Fibroblast of mammary gland (primary cell): ENCODE measurements at regions not wholly inside any gene's neighbourhood (a gene's known extent, or its start where the extent isn't known, plus 50 kb on each side); places are given as distances from the start of the nearest gene placed in this dataset.

Experiments
- DNase-seq: peaks from one replicate; pipeline ENCODE4 v3.0.0-alpha.2; 2010; ENCODE audit warnings: low read depth
- H3K4me3 ChIP-seq: 2 replicates; pipeline ENCODE4 v1.5.1; 2011; ENCODE audit warnings: low read depth, mild to moderate bottlenecking, low read length, moderate library complexity; ENCODE audit not compliant: control insufficient read depth
- TF ChIP-seq, protein P1 (sequence below): conservative IDR thresholded peaks from 2 replicates; pipeline ENCODE4 v1.5.1; 2011; ENCODE audit warnings: low read depth, low read length, inconsistent platforms; ENCODE audit not compliant: control insufficient read depth, insufficient read depth

DNA sequence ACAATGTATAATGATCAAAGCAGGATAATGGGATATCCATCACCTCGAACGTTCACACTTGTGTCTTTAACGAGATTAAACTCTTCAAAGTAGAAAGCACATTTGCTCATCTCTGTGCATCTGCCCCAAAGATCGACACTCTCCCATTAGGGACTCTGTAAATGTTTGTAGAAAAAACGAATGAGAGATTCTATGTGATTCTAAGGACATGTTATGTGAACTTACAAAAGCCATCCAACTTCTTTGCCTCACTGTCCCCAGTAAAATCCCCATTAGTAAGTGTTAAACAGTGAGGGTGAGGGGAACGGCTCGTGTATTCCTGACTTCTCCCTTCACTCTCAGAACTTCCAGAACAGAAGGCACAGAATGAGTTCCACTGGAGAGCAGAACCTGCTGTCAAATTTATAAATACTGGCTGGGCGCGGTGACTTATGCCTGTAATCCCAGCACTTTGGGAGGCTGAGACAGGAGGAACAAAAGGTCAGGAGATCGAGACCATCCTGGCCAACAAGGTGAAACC, 134.1 kb downstream of the WSCD1 start:
- TF ChIP-seq, protein P1, sequence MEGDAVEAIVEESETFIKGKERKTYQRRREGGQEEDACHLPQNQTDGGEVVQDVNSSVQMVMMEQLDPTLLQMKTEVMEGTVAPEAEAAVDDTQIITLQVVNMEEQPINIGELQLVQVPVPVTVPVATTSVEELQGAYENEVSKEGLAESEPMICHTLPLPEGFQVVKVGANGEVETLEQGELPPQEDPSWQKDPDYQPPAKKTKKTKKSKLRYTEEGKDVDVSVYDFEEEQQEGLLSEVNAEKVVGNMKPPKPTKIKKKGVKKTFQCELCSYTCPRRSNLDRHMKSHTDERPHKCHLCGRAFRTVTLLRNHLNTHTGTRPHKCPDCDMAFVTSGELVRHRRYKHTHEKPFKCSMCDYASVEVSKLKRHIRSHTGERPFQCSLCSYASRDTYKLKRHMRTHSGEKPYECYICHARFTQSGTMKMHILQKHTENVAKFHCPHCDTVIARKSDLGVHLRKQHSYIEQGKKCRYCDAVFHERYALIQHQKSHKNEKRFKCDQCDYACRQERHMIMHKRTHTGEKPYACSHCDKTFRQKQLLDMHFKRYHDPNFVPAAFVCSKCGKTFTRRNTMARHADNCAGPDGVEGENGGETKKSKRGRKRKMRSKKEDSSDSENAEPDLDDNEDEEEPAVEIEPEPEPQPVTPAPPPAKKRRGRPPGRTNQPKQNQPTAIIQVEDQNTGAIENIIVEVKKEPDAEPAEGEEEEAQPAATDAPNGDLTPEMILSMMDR, result no peak

DNA sequence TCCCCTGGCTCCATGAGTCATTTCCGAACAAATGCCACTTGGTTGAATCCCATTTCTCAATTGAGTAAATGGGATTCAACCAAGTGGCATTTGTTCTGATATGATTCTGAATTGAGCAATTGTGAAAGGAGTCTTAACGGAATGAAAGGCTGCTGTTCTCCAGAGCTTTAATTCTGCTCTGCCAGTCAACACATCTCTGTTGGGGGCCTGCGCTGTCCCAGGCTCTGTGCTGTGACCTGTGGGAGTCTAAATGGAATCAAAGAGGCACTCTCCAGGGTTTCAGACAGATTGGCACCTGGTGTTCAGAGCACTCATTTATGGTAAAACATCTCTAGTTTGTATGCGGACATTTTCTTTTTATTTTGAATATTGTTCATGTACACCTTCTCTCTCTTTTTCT, 126.2 kb downstream of the WSCD1 start:
- no peak overlapping the region for H3K4me3 ChIP-seq
- no peak for DNase-seq
- TF ChIP-seq, protein P1, result no peak

More for the DNA sequence above, 134.1 kb downstream of the WSCD1 start:
- H3K4me3 ChIP-seq, result no peak overlapping the region
- DNase-seq, result no peak

DNA sequence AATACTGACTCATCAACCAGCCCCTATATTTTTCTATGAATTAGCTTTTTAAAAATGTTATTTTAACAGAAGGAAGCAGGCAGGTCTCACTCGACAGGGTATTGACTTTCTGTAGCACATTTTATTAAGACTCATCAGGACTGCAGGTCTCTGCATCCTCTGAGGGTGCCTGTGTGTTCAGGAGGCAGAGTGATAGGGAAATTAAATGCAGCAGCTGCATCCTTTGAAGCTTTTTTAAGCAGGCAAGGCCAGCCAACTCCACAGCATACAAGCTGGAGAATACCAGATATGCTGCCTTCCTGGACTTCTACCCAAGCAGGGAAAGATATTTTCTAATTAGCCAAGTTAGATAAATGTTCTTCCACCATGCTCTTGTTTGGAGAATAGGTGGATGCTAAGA, 124.9 kb downstream of the WSCD1 start:
- no peak overlapping the region for H3K4me3 ChIP-seq
- DNase-seq, result no peak
- TF ChIP-seq, protein P1, result no peak

DNA sequence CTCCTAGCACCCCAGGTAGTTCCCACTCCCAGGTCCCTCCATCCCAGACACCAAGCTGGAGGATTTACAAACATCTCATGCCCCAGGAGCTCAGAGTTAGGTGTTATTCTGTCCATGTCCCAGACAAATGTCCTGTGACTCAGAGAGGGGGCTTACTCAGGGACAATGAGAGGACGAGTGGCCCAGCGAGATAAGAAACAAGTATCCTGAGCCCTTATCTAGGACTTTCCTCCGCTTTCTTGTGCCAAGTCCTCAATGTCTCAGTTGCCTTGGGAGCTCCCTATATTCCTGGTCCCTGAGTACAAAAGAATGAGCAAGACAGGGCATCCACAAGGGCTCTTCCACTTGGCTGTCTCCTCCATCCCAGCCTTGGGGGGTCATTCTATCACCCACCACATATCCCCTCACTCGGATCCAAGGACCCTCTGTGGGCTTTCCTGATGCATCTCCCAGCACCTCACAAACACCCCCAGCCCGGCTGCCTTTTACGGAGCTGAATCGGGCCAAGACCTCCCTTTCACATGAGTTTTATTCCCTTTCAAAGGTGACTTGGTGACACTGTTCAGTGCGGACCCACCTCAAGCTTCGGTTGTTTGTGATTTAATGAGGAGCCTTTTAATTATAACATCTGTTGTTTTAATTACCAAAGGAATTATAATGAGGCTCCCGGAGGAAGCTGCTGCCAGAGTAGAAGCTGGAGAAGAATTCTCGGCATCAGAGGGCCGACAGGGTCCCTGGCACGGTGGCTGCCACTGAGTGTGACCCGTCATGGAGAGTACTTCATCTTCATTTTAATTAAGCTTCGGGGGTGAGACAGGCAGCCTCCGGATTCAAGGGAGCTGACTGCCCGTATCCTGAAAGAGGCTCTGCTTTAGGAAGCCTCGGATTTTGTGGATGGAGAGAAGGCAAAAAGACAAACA, 121.5 kb downstream of the WSCD1 start:
- TF ChIP-seq, protein P1, result no peak

DNA sequence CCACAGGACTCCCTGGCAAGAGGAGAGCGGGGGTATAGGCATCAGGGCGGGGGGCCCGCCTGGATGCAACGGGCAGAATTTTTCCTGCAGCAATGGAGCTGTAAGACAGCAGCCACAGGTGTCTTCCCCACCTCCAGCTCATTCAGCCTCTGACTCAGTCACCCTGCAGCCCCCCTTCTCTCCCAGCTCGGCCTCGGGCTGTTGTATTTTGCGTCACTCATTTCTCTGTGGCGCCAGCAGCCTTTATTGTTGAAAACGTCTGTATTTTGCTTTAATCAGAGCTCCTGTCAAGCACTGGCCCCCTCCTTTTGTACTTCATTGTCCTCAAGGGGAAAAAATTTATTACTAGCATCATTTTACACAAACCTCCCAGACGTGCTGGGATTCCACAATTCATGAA, 117.7 kb downstream of the WSCD1 start:
- TF ChIP-seq, protein P1, result no peak
- H3K4me3 ChIP-seq, result no peak overlapping the region
- no peak for DNase-seq

More for the DNA sequence above, 121.5 kb downstream of the WSCD1 start:
- no peak overlapping the region for H3K4me3 ChIP-seq
- no peak for DNase-seq

DNA sequence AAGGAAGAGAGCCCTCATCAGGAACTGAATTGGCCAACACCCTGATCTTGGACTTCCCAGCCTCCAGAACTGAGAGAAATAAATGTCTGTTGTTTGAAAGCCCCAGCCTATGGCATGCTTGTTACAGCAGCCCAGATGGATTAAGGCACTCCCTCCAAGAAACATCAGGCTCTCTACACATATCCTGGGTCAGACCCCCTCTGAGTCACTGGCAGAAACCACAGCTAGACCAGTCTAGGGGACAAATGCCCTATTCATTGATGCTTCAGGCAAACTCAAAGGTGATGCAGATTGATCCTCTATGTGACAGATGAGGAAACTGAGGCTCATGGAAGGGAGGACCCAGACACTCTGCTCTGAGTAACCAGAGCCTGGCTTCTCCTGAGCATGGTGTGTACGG, 116.8 kb downstream of the WSCD1 start:
- DNase-seq, result no peak
- no peak overlapping the region for H3K4me3 ChIP-seq
- TF ChIP-seq, protein P1, result no peak
